ENCODE measurements at regions not wholly inside any gene's neighbourhood (a gene's known extent, or its start where the extent isn't known, plus 50 kb on each side); places are given as distances from the start of the nearest gene placed in this dataset.
"Not testable (repeated sequence)": the region's sequence is repeated elsewhere in the genome, so short reads cannot be mapped to it uniquely, and the experiment has no call there.

DNA sequence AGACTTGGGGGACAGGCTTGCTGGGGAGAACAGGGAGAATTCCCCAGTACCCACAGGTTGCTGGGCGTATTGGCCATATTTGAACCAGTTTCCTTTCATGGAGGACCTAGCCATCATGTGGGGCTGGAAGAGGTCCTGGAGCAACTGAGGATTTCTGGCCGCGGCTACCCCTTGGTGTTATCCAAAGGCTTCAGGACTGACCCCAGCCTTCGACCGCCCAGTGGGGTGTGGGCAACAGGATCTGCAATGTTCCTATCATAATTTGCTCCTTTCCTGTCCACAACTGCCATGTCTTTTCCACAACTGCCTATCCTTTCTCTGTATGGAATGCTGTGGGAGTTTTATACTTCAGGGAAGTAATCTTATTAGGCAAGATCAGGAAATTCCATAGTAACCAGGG is 1053.6 kb upstream of the SLC39A10 start:
- DNase-seq: no peak

GRCh38 chr2:194602750-194603149 is 1054.3 kb upstream of the SLC39A10 start:
- peak; percentile 0 for DNase-seq

GRCh38 chr2:194591192-194591591 is 1065.8 kb upstream of the SLC39A10 start:
- no peak for DNase-seq

DNA sequence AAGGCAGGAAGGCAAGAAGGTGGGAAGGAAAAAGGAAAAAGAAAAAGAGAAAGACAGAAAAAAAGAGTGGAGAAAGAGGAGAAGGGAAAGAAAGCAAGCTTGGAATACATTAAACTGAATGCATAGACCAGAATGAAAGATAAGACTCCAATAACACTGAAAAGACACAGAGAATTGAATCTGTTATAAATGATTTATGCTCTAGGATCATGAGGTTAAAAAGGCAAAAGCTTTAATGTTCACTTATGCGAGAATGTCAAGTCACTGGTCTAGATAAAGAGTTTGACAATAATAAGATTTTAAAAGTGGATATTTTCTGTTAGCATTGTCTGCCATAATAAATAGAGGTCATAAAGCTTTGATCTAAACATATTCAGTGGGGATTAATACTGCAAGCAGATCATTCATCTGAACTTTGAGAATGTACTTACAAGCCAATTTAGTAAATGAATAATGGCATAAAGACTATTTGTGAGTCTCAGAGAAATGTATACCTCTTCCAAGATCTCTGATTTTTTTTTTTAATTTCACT is 1069.2 kb upstream of the SLC39A10 start:
- no peak for DNase-seq

DNA sequence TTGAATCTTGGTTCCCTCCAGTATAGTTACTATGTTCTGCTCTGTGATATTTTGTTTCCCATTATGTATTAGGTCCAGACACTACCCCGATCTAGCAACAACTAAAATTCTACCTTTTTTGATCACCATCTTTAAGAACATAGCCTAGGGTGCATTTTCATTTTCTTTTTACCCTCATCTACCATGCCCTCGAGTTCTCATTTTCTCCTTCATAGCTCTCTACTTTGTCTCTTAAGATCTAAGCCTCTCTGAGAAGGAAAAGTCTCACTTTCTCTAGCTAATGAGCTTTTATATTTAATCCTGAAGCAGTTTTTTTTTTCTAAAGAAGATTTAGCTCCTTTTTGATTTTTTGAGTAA is 1089.4 kb upstream of the SLC39A10 start:
- no peak for DNase-seq

DNA sequence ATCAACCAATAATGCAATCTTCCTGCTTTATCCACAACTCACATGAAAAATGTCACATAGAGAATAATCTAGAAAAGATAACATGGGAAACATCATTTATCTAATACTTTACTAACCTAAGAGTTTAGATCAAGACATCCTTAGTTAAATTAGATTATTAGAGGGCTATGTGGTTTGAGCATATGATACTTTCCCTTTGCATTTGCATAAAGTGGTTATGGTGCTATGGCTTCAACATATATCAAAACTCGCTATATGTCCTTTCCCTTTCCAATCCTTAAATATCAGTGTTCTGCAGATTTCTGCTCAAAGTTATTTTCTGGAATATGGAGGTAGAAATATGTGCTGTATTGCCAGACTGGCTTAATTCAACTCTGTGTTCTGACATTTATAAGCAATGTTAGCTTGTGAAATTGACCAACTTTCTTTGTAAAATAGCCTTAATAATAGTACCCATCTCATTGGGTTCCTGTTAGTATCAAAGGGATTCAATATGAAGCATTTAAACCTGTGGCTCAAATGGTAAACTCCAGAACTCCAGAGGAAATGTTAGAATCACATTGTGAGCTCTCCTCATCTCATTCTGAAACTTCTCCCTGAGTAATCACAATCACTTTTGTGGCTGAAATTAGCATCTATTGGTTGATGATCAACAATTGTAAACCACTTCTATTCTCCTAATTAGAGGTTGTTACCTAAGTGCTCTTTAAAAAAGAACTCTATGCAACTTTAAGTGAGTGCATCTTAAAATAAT is 1089.9 kb upstream of the SLC39A10 start:
- DNase-seq: no peak

GRCh38 chr2:194564422-194564821 is 1092.6 kb upstream of the SLC39A10 start:
- DNase-seq: no peak

GRCh38 chr2:194562329-194562728 is 1094.7 kb upstream of the SLC39A10 start:
- DNase-seq: no peak

GRCh38 chr2:194559964-194560363 is 1097.1 kb upstream of the SLC39A10 start:
- no peak for DNase-seq

DNA sequence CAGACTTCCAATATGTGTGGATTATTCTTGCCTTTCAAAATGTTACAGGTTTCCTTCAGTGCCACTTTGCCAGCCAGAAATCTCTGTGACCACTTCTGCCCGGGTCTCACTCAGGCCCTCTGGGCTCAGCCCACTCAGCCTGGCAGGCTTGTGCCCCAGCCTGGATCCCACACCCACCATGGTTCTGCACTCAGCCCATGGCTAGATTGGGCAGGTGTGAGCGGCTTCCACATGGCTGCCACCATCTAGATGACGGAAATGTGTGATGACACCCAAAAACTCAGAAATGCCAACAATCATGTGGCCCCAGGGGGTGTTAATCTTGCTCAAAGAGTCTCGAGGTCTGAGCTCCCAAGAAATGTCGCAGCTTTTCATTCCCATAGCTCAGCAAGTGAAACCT is 1097.5 kb upstream of the SLC39A10 start:
- no peak for DNase-seq

GRCh38 chr2:194557993-194558392 is 1099.0 kb upstream of the SLC39A10 start:
- no peak for DNase-seq

DNA sequence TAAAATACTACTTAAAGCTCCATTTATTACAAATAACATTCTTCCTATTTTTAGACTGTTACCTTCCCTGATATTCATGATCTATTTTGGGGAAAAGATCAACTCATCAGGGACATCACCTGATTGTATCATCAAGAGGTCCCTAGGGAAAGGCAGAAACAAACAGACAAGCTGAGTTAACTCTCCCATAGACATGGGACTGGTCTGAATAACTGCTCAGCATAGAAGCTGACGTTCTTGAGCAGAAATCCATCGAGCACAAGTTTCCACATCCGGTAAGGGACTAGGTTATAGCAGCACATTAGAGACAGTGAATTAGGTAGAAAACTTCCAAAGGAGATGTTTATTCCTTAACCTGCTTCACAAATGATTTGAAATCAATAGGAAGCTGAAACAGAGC is 1100.4 kb upstream of the SLC39A10 start:
- DNase-seq: no peak

DNA sequence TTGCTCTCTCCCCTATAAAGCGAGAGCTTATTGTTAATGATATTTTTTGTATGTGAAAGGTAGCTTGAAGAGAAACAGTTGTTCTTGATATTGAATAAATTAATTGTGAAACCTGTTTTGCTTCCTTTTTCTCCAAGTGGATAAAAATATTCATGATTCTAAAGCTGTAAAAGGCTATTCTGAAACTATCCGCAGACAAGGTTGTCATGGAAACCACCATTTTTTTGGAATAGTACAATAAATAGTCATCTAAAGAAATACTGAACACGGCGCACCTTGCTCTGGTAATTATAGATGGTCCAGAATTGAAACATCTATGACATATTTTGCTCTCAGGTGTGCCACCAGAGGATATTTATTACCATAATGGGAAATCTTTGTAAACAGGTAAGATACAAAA is 1103.0 kb upstream of the SLC39A10 start:
- no peak for DNase-seq

- no peak for DNase-seq
Measured at GRCh38 chr2:194550702-194551101, 1106.3 kb upstream of the SLC39A10 start.

DNA sequence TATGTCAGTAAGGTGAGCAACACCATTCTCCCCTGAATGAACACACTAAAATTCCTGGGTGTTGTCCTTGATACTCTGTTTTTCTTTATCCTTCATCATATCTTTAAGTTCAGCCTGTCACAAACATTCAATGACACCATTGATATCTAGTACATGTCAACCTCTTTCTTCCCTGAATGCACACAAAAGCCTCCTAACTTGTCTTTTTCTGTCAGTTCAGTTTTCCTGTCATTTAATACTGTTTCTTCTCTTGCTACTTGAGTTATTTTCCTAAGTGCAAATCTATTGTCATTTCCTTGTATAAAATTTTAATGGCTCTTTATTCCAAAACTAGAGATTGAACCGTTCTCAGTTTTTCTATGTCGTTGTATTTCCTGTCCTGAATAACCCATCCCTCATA is 1107.6 kb upstream of the SLC39A10 start:
- no peak for DNase-seq

GRCh38 chr2:194545978-194546377 is 1111.0 kb upstream of the SLC39A10 start:
- DNase-seq: no peak

- DNase-seq: no peak
Measured at GRCh38 chr2:194539425-194539824, 1117.6 kb upstream of the SLC39A10 start.

DNA sequence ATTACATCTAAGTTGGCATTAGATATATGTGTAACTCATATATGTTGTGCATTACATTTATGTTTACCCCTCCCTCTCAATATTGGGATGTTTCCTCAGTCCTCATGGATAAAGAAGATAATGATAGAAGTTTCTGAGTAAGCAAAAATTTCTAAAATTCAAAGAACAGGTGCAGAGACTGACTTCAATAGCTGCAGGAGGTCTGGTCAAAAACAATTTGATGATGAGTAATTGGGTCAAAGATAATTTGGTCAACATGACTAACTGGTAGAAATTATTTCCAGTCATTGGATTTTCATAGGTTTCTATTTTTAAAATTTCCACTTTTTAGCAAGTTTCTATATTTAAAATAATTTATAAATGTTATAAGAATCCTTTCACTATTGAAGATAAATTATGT is 1130.9 kb upstream of the SLC39A10 start:
- DNase-seq: no peak

- DNase-seq: no peak
Measured at GRCh38 chr2:194514281-194514680, 1142.7 kb upstream of the SLC39A10 start.

- DNase-seq: not testable (repeated sequence)
Measured at GRCh38 chr2:194511070-194511469, 1146.0 kb upstream of the SLC39A10 start.

DNA sequence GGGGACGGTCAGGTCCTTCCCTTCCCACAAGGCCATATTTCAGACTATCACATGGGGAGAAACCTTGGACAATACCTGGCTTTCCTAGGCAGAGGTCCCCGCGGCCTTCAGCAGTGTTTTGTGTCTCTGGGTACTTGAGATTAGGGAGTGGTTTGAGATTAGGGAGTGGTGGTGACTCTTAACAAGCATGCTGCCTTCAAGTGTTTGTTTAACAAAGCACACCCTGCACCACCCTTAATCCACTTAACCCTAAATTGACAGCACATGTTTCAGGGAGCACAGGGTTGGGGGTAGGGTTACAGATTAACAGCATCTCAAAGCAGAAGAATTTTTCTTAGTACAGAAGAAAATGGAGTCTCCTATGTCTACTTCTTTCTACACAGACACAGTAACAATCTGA is 1152.2 kb upstream of the SLC39A10 start:
- not testable (repeated sequence) for DNase-seq

DNA sequence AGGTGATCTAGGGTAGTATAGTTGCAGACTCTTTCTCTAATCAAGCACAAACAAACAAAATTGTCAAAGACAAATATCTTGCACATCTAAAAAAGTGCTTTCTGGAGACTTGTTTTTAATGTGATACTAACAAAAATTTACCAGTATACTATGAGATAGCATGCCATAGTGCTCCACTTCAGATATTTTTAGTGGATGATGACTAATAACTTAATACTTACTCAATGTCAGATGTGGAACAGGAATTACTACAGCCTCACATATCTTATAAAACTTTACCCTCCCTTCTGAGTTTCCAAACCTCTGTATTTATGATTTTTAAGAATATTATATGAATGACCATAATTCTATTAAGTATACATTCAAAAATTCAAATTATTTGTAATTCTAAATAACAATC is 1162.0 kb upstream of the SLC39A10 start:
- no peak for DNase-seq

DNA sequence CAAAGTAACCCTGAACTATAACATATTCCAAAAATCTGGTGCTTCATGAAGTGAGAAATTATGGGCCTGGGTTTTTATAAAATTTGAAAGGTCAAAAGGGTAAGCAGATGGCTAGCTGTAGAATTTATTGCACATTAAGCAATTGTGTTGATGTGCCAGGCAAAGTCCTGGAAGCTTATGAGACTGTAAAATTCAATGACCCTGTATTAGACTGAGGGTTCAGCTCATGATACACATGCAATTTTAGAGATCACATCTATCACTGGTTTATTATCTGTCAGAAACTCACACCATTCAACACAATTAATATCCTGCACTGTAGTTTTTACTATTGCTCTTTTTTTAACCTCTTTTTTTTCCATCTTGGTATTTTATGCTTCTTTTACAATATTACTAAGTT is 1162.6 kb upstream of the SLC39A10 start:
- no peak for DNase-seq

DNA sequence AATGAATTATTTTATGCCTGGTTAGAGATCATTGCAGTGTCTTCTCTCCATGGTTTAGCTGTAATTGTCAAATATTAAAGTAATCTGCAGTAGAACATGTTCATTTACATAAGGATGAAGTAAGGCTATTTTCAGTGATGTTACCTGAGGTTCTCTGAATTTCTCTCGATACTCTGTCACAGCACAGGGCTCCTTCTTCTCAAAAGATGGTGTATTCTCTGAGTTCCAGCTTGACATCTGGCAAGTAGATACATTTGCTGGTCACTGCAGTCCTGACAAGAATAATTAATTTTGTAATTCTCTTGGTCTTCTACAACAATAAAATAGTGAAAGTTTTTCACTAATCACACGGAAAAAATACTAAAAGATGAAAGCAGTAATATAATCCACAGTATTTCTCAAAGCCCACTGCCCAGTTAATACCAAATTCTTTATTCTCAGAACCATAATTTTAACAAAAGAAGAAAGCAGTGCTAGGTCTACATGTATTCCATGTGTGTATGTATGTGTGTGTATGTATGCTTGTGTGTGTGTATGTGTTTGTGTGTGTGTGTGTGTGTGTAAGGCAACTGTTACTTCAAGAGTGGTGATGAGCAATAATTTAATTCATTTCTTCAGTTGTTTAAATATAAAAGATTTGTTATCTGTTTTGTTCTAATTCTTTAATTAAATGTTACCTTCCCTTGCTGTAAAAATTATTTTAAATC is 1165.5 kb upstream of the SLC39A10 start:
- DNase-seq: no peak

GRCh38 chr2:194486326-194486725 is 1170.7 kb upstream of the SLC39A10 start:
- no peak for DNase-seq

All from NCI-H146 (cell line).